Skeletal muscle satellite cell (primary cell): ENCODE measurements at regions not wholly inside any gene's neighbourhood (a gene's known extent, or its start where the extent isn't known, plus 50 kb on each side); places are given as distances from the start of the nearest gene placed in this dataset.

Experiments
- H3K27me3 ChIP-seq: 2 replicates; pipeline ENCODE4 v1.7.0; 2013; ENCODE audit warnings: low read length; ENCODE audit not compliant: control insufficient read depth, insufficient read depth
- H3K36me3 ChIP-seq: 2 replicates; pipeline ENCODE4 v1.7.0; 2013; ENCODE audit warnings: mild to moderate bottlenecking, control low read depth, low read length; ENCODE audit not compliant: insufficient read depth
- H3K4me1 ChIP-seq: 2 replicates; pipeline ENCODE4 v1.7.0; 2013; ENCODE audit warnings: low read length; ENCODE audit not compliant: control insufficient read depth, insufficient read depth
- H3K4me2 ChIP-seq: 2 replicates; pipeline ENCODE4 v1.7.0; 2013; ENCODE audit warnings: mild to moderate bottlenecking, low read length
- H3K4me3 ChIP-seq: 2 replicates; pipeline ENCODE4 v1.7.0; 2013; ENCODE audit warnings: low read length
- H3K9ac ChIP-seq: 2 replicates; pipeline ENCODE4 v1.7.0; 2013; ENCODE audit warnings: mild to moderate bottlenecking, low read depth, low read length, moderate library complexity
- H3K9me3 ChIP-seq: replicated peaks from 2 replicates; pipeline ENCODE4 v1.7.0; 2013; ENCODE audit warnings: mild to moderate bottlenecking, control low read depth, low read length

- no peaks in the 10 kb centered on the region for H3K4me1 ChIP-seq
- H3K4me3 ChIP-seq = no peak overlapping the region
- H3K36me3 ChIP-seq = no peaks in the 10 kb centered on the region
- peaks cover 31% of the 10 kb centered on the region for H3K9me3 ChIP-seq
- H3K4me2 ChIP-seq = no peak overlapping the region
- no peak overlapping the region for H3K9ac ChIP-seq
- no peaks in the 10 kb centered on the region for H3K27me3 ChIP-seq
Observed at GRCh38 chr10:130477360-130477759, 341.2 kb downstream of the GLRX3 start.

GRCh38 chr10:130479146-130479545 is 343.0 kb downstream of the GLRX3 start:
- Histone ChIP-seq H3K36me3 (no peaks in the 10 kb centered on the region), H3K4me3 (no peak overlapping the region), H3K27me3 (no peaks in the 10 kb centered on the region), H3K9ac (no peak overlapping the region), H3K4me1 (no peaks in the 10 kb centered on the region), H3K4me2 (no peak overlapping the region), H3K9me3 (peaks cover 33% of the 10 kb centered on the region)

DNA sequence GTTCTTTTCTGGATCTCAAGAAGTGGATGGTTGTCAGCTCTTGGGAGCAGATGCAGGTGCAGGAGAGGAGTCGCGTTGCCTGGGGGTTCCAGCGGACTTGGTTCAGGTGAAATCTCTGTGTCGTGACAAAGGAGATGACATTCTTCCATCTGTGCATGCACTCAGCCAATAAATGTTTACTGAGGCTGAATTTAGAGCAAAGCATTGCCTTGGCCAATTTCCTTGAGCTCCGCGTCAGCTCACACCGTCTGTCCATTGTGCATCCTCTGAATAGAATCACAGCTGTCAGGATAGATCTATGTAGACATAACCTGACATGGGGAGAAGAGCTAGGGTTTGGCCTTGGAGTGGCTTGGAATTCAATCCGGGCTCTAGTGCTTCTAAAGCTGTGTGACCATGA is 343.7 kb downstream of the GLRX3 start:
- Histone ChIP-seq H3K27me3 (no peaks in the 10 kb centered on the region), H3K4me3 (no peak overlapping the region), H3K9ac (no peak overlapping the region), H3K36me3 (no peaks in the 10 kb centered on the region), H3K4me1 (no peaks in the 10 kb centered on the region), H3K9me3 (peaks cover 39% of the 10 kb centered on the region), H3K4me2 (no peak overlapping the region)

GRCh38 chr10:130480491-130480890 is 344.3 kb downstream of the GLRX3 start:
- Histone ChIP-seq H3K9me3 (peaks cover 37% of the 10 kb centered on the region), H3K27me3 (no peaks in the 10 kb centered on the region), H3K4me2 (no peak overlapping the region), H3K4me1 (no peaks in the 10 kb centered on the region), H3K9ac (no peak overlapping the region), H3K36me3 (no peaks in the 10 kb centered on the region), H3K4me3 (no peak overlapping the region)

GRCh38 chr10:130481076-130481930 is 345.1 kb downstream of the GLRX3 start:
- no peak overlapping the region for H3K9ac ChIP-seq
- H3K4me3 ChIP-seq = no peak overlapping the region
- H3K27me3 ChIP-seq = no peaks in the 10 kb centered on the region
- no peaks in the 10 kb centered on the region for H3K4me1 ChIP-seq
- H3K9me3 ChIP-seq = peaks cover 38% of the 10 kb centered on the region
- no peaks in the 10 kb centered on the region for H3K36me3 ChIP-seq
- H3K4me2 ChIP-seq = no peak overlapping the region

DNA sequence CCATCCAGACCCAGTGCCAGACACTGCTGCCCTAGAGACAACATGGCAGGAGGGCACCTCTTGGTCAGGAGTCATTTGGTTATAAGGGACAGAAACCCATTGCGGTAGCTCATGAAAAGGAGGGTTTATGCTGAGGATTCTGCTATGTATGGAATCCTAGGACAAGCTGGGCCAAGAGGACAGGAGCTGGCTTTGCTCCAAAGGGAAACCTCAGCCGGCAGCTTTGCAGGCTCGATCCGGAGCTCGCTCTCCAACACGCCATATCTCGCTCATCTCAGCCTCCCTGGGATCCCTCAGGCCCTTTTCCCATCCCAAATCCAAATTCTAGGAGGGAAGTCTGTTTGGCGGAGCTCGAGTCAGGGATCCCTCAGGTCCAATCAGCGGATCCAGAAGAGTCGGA is 345.7 kb downstream of the GLRX3 start:
- no peak overlapping the region for H3K9ac ChIP-seq
- peaks cover 42% of the 10 kb centered on the region for H3K9me3 ChIP-seq
- no peaks in the 10 kb centered on the region for H3K27me3 ChIP-seq
- H3K4me1 ChIP-seq = no peaks in the 10 kb centered on the region
- H3K4me3 ChIP-seq = no peak overlapping the region
- no peak overlapping the region for H3K4me2 ChIP-seq
- H3K36me3 ChIP-seq = no peaks in the 10 kb centered on the region

DNA sequence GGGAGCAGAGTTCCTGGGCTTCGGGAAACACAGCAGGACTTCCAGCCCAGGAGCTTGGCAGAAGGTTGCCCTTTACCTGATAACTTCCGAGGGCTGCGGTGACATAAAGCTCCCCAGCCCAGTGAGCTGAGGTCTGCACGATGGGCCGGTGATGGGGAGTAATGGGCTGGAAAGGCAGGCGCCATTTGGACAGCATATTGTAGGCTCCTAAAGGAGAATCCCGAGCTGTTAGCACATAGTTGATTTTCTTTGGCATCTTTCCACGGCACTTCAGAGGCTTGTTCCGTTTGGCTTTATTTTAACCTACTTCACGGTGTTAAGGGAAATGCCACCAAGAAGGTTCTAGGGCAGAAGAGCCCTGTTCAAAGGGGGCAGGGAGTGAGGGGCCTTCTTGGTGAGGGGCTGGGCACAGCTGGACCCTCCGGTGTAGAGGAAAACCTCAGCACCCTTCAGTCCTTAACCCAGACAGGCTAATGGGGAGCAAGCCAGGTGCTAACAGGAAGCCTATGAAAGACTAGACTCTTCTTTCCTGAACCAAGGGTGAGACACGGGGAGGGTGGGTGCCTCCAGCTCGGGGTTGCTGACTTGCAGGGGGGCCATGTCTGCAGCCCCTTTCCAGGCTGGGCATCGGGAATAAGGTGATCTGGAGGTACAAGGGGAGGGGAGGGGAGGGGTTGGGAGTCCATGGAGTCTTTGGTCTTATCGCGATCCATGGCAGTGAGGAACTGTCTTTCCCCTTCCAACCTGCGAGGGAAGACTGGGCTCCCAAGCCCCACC is 347.7 kb downstream of the GLRX3 start:
- Histone ChIP-seq H3K36me3 (no peaks in the 10 kb centered on the region), H3K27me3 (no peaks in the 10 kb centered on the region), H3K9ac (no peak overlapping the region), H3K4me2 (no peak overlapping the region), H3K4me1 (no peaks in the 10 kb centered on the region), H3K4me3 (no peak overlapping the region), H3K9me3 (peaks cover 41% of the 10 kb centered on the region)

- Histone ChIP-seq H3K9ac (no peak overlapping the region), H3K4me1 (no peaks in the 10 kb centered on the region), H3K4me3 (no peak overlapping the region), H3K36me3 (no peaks in the 10 kb centered on the region), H3K4me2 (no peak overlapping the region), H3K27me3 (no peaks in the 10 kb centered on the region), H3K9me3 (peaks cover 40% of the 10 kb centered on the region)
Observed at GRCh38 chr10:130484468-130485180, 348.4 kb downstream of the GLRX3 start.

DNA sequence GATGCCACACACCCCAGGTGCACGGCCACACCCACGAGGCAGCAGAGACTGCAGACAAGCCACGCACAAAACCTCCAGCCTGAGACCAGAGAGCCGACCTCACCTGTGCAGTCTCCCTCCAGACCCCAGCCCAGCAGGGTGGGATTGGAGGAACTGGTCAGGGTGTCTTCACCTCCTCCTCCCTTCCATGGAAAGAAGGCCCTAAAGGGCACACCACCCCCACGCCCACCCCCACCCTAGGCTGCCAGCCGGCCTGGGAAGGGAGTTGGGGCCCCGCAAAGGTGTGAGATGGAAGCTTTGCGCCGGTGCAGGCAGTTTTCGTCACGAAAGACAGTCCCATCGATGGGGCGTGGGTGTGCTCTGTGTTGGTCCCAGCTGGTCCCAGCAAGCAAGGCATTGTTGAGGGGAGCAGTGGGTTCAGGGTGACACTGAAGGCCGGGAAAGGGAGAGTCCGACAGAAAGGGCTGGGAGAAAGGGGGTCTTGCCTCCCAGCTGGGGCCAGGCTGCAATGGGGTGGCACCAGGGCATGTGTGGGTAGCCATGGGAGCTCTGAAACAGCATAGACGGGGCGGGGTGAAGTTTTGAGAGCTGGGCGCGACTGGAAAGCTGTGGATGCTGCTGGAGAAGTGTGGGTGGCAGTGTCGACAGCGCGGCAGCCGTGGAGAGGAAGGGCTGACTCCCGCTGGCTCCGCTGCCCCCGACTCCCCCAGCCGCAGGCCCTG is 349.2 kb downstream of the GLRX3 start:
- Histone ChIP-seq H3K36me3 (no peaks in the 10 kb centered on the region), H3K4me3 (no peak overlapping the region), H3K27me3 (no peaks in the 10 kb centered on the region), H3K4me2 (no peak overlapping the region), H3K9me3 (peaks cover 43% of the 10 kb centered on the region), H3K9ac (no peak overlapping the region), H3K4me1 (no peaks in the 10 kb centered on the region)

GRCh38 chr10:130485958-130486895 is 350.0 kb downstream of the GLRX3 start:
- no peak overlapping the region for H3K4me3 ChIP-seq
- no peak overlapping the region for H3K4me2 ChIP-seq
- no peaks in the 10 kb centered on the region for H3K36me3 ChIP-seq
- H3K9me3 ChIP-seq = peaks cover 43% of the 10 kb centered on the region
- H3K9ac ChIP-seq = no peak overlapping the region
- no peaks in the 10 kb centered on the region for H3K4me1 ChIP-seq
- no peaks in the 10 kb centered on the region for H3K27me3 ChIP-seq
